ENCODE measurements at regions not wholly inside any gene's neighbourhood (a gene's known extent, or its start where the extent isn't known, plus 50 kb on each side); places are given as distances from the start of the nearest gene placed in this dataset.
"Not testable (repeated sequence)": the region's sequence is repeated elsewhere in the genome, so short reads cannot be mapped to it uniquely, and the experiment has no call there.

DNA sequence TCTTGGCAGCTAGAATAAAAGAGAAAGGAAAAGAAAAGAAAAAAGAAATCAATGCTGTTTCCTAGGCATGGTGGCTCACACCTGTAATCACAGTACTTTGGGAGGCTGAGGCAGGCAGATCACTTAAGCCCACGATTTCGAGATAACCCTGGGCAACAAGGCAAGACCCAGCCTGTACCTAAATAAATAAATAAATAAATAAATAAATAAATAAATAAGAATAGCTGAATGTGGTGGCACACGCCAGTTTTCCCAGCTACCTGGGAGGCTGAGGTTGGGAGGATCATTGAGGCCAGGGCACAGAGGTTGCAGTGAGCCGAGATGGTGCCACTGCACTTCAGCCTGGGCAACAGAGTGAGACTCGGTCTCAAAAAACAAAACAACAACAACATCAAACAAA is 705.0 kb upstream of the SEMA3D start:
- TF ChIP-seq POLR2A (IDR thresholded peaks at IDR 0.05), result not testable (repeated sequence)
- TF ChIP-seq, protein P1, sequence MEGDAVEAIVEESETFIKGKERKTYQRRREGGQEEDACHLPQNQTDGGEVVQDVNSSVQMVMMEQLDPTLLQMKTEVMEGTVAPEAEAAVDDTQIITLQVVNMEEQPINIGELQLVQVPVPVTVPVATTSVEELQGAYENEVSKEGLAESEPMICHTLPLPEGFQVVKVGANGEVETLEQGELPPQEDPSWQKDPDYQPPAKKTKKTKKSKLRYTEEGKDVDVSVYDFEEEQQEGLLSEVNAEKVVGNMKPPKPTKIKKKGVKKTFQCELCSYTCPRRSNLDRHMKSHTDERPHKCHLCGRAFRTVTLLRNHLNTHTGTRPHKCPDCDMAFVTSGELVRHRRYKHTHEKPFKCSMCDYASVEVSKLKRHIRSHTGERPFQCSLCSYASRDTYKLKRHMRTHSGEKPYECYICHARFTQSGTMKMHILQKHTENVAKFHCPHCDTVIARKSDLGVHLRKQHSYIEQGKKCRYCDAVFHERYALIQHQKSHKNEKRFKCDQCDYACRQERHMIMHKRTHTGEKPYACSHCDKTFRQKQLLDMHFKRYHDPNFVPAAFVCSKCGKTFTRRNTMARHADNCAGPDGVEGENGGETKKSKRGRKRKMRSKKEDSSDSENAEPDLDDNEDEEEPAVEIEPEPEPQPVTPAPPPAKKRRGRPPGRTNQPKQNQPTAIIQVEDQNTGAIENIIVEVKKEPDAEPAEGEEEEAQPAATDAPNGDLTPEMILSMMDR (IDR thresholded peaks at IDR 0.05 in 8 of 11, conservative IDR thresholded peaks at IDR 0.05 in 3 of 11), result not testable (repeated sequence)

Data from spleen (tissue), 7 donors.